HG03432 (cell line): ENCODE measurements at regions not wholly inside any gene's neighbourhood (a gene's known extent, or its start where the extent isn't known, plus 50 kb on each side); places are given as distances from the start of the nearest gene placed in this dataset.

Experiments
- ATAC-seq: cut with Tn5 transposase; IDR thresholded peaks from one replicate; pipeline ENCODE4 v1.9.1; 2021; ENCODE audit warnings: mild to moderate bottlenecking, moderate library complexity; ENCODE audit not compliant: unreplicated experiment

GRCh38 chr15:38646716-38647115 is 82.1 kb upstream of the RASGRP1 start:
- ATAC-seq: no peak

GRCh38 chr15:38647683-38648082 is 83.1 kb upstream of the RASGRP1 start:
- ATAC-seq: no peak

GRCh38 chr15:38648121-38648843 is 83.7 kb upstream of the RASGRP1 start:
- no peak for ATAC-seq

GRCh38 chr15:38650384-38650783 is 85.8 kb upstream of the RASGRP1 start:
- no peak for ATAC-seq

- no peak for ATAC-seq
These were observed 86.3 kb upstream of the RASGRP1 start for GRCh38 chr15:38650936-38651327.

- ATAC-seq: peak; percentile 63
These were observed 86.9 kb upstream of the RASGRP1 start for GRCh38 chr15:38651328-38652038.

- ATAC-seq: no peak
These were observed 87.7 kb upstream of the RASGRP1 start for GRCh38 chr15:38652183-38652794.

- no peak for ATAC-seq
These were observed 88.4 kb upstream of the RASGRP1 start for GRCh38 chr15:38652998-38653397.

- no peak for ATAC-seq
These were observed 93.8 kb upstream of the RASGRP1 start for GRCh38 chr15:38658431-38658830.

DNA sequence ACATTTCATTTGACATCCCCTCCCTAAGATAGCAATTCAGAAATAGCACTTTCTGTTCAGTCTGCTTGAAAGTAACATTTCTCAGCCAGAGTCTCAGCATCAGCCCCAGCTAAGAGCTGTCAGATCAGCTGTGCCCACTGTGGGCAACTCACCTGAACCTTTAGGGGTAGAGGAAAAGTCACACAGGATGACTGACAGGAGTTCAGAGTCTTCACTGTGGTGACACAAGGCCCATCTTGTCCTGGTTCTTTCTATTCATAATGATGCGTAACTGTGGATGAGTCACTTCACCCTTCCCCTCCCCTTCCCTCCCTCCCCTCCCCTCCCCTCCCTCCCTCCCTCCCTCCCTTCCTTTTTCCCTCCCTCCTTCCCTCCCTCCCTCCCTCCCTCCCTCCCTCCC is 96.1 kb upstream of the RASGRP1 start:
- ATAC-seq: peak; percentile 47

GRCh38 chr15:38662033-38662802 is 97.6 kb upstream of the RASGRP1 start:
- no peak for ATAC-seq

DNA sequence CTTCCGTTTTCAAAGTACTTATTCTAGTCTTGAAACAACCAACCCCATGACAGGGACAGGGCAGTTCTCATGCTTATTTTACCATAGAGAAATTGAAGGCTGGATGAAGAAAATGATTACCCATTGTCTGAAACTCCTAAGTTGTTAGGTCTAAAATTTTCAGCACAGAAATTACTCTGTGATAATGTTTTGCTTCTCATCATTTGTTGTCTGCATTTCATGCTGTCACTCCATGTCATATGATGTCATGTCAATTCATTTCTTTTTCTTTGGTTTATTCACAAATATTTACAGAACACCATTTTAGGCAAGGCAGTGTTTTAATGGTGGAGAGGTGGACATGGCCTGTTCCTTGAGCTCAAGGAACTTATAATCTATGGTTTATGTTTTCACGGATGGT is 98.2 kb upstream of the RASGRP1 start:
- ATAC-seq: no peak

- no peak for ATAC-seq
These were observed 101.1 kb upstream of the RASGRP1 start for GRCh38 chr15:38665586-38666305.

GRCh38 chr15:38666865-38667510 is 102.4 kb upstream of the RASGRP1 start:
- ATAC-seq: no peak

DNA sequence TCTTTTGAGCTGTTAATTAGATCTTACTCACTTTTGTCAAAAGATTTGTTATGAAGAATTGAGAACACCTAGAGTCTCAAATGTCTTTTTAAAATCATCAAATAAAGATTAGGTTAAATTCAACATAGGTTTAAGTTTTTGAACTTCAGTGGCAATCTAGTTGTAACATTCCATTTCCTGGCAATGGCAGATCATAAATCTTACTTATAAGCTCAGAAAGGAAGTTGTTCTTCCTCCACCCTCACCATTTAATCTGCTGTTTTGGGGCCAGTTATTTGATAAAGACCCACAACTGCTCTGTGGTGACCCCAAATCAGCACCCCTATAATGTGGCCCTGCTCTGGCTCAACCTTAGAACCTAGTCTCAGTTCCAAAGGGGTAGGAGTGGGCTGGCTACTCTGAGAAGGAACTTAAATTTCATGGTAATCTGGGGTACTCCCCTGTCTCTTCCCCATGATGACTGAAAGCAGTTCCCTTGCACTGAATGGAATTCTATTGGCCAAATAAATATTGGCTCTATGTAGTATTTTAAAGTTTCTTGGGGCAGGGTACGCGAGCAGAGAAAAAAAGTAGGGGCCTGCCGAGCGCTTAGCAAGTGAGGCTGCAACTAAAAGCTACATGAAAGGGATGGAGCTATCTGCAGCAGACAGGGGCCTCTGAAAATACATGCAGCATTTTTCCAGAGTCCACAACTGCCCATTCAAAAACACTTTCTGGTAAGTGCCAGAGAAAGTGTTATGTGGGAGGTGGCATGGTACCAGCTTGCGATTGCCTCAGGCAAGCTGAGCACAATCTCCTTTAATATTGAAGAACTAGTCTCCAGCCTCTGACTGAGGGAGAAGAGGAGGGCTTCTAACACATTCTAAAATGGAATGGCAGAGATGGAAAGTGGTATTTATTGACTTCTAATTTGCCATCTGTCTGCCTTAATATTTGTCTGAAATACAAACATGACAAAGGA is 103.6 kb upstream of the RASGRP1 start:
- ATAC-seq: no peak

DNA sequence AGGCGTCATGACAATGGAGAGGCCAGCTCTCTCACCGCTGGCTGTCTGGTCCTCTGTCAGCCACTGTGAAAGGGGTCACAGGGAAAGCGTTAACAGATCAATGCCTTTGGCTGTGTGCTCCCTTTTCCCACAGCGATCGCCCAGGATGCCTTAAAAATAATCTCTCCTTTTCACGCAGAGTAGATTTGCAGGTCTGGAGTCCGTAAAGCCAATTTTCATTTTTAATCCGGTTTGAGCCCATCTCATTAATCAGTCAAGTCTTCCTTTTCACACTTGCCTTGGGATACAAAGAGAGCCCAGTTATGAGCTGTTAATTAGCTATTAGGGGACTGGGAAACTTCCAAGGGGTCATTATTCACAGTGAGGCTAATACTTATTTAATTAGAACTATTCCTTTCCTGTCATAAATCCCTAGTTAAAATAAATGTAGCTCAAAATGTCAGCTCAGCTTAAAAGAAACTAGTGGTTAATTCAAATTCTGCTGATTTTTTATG is 104.3 kb upstream of the RASGRP1 start:
- no peak for ATAC-seq

- ATAC-seq: peak; percentile 44
These were observed 105.8 kb upstream of the RASGRP1 start for GRCh38 chr15:38670128-38671005.

DNA sequence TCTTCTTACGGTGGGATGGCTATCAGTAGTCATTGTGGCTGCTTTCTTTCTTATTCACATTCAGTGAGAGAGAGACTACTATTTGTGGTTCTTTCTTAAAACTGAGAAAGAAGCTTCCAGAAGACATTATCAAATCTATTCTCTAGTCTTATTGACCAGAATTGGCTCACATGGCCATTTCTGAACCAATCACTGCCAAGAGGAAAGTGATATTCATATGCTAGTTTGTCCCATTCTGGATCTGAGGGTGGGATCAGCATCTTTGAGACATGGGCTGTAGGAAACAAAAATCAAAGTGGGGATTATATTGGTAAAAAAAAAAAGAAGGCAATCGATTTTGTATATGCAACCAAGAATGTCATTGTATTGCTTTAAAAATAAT is 106.4 kb upstream of the RASGRP1 start:
- ATAC-seq: no peak
